ENCODE measurements at regions not wholly inside any gene's neighbourhood (a gene's known extent, or its start where the extent isn't known, plus 50 kb on each side); places are given as distances from the start of the nearest gene placed in this dataset.

- H3K9ac ChIP-seq (ENCODE audit: low read depth, low read length, poor library complexity), result no peak overlapping the region
- H2BK120ac ChIP-seq (ENCODE audit: low read depth, low read length), result no peak overlapping the region
- no CpG with 5 or more reads among the region's 3 CpGs for WGBS, 2 donors (ENCODE audit: extremely low coverage in 2 of 2, insufficient read length in 2 of 2, insufficient replicate concordance in 1 of 2)
Measured at GRCh38 chr10:6815346-6815745, 235.3 kb upstream of the PRKCQ start.

GRCh38 chr10:6813856-6814255 lies 233.8 kb upstream of the PRKCQ start:
- H3K27ac ChIP-seq (replicated peaks; ENCODE audit: low read length), result no peak overlapping the region
- H3K4me3 ChIP-seq (ENCODE audit: low read length in 2 of 2), result no peak overlapping the region
- H2BK12ac ChIP-seq (ENCODE audit: low read length), result no peak overlapping the region
- no peaks in the 10 kb centered on the region for H3K79me1 ChIP-seq (ENCODE audit: low read depth, low read length)
- H2BK15ac ChIP-seq (ENCODE audit: low read length), result no peak overlapping the region
- no peak overlapping the region for H2BK120ac ChIP-seq (ENCODE audit: low read depth, low read length)
- no peak overlapping the region for H2BK5ac ChIP-seq (ENCODE audit: low read length)
- H3K27me3 ChIP-seq (ENCODE audit: control insufficient read depth in 3 of 3, insufficient read depth in 3 of 3, low read depth in 1 of 3, low read length in 3 of 3), result no peaks in the 10 kb centered on the region
- H3K9ac ChIP-seq (ENCODE audit: low read depth, low read length, poor library complexity), result no peak overlapping the region
- H3K14ac ChIP-seq (ENCODE audit: low read length), result no peak overlapping the region
- no CpG with 5 or more reads among the region's 2 CpGs for WGBS, 2 donors (ENCODE audit: extremely low coverage in 2 of 2, insufficient read length in 2 of 2, insufficient replicate concordance in 1 of 2)
- H3K36me3 ChIP-seq (replicated peaks in 1 of 2; ENCODE audit: control insufficient read depth in 2 of 2, insufficient read depth in 2 of 2, low read length in 2 of 2), result no peaks in the 10 kb centered on the region
- H3K9me3 ChIP-seq (replicated peaks in 1 of 2; ENCODE audit: control insufficient read depth in 2 of 2, insufficient read depth in 1 of 2, low read depth in 1 of 2, low read length in 2 of 2), result no peaks in the 10 kb centered on the region
- H2AK5ac ChIP-seq (ENCODE audit: low read depth, low read length), result no peak overlapping the region
- no peak overlapping the region for H2AFZ ChIP-seq (ENCODE audit: low read length)
- H3K18ac ChIP-seq (ENCODE audit: low read length), result no peak overlapping the region
- no peak overlapping the region for H4K91ac ChIP-seq (ENCODE audit: low read depth, low read length, poor library complexity)
- no peak overlapping the region for H3K4me2 ChIP-seq (ENCODE audit: insufficient read depth, low read length, poor library complexity, severe bottlenecking)
- no peak for DNase-seq (ENCODE audit: low spot score)
- H3K4ac ChIP-seq (ENCODE audit: low read length), result no peak overlapping the region
- H3K23ac ChIP-seq (ENCODE audit: low read depth, low read length, poor library complexity), result no peak overlapping the region
- H3K4me1 ChIP-seq (ENCODE audit: control insufficient read depth in 2 of 2, insufficient read depth in 1 of 2, low read depth in 1 of 2, low read length in 2 of 2), result no peaks in the 10 kb centered on the region
- no peak overlapping the region for H4K8ac ChIP-seq (ENCODE audit: low read depth, low read length)

More at GRCh38 chr10:6815346-6815745, 235.3 kb upstream of the PRKCQ start:
- Histone ChIP-seq H3K9me3 (replicated peaks in 1 of 2; ENCODE audit: control insufficient read depth in 2 of 2, insufficient read depth in 1 of 2, low read depth in 1 of 2, low read length in 2 of 2) (no peaks in the 10 kb centered on the region), H4K91ac (ENCODE audit: low read depth, low read length, poor library complexity) (no peak overlapping the region), H3K23ac (ENCODE audit: low read depth, low read length, poor library complexity) (no peak overlapping the region), H3K4ac (ENCODE audit: low read length) (no peak overlapping the region), H4K8ac (ENCODE audit: low read depth, low read length) (no peak overlapping the region), H3K14ac (ENCODE audit: low read length) (no peak overlapping the region), H2BK5ac (ENCODE audit: low read length) (no peak overlapping the region), H3K4me3 (ENCODE audit: low read length in 2 of 2) (no peak overlapping the region), H3K79me1 (ENCODE audit: low read depth, low read length) (no peaks in the 10 kb centered on the region), H3K4me2 (ENCODE audit: insufficient read depth, low read length, poor library complexity, severe bottlenecking) (no peak overlapping the region), H3K27me3 (ENCODE audit: control insufficient read depth in 3 of 3, insufficient read depth in 3 of 3, low read depth in 1 of 3, low read length in 3 of 3) (no peaks in the 10 kb centered on the region), H2BK12ac (ENCODE audit: low read length) (no peak overlapping the region), H2BK15ac (ENCODE audit: low read length) (no peak overlapping the region), H2AFZ (ENCODE audit: low read length) (no peak overlapping the region), H3K18ac (ENCODE audit: low read length) (no peak overlapping the region), H3K4me1 (ENCODE audit: control insufficient read depth in 2 of 2, insufficient read depth in 1 of 2, low read depth in 1 of 2, low read length in 2 of 2) (no peaks in the 10 kb centered on the region), H2AK5ac (ENCODE audit: low read depth, low read length) (no peak overlapping the region), H3K27ac (replicated peaks; ENCODE audit: low read length) (no peak overlapping the region), H3K36me3 (replicated peaks in 1 of 2; ENCODE audit: control insufficient read depth in 2 of 2, insufficient read depth in 2 of 2, low read length in 2 of 2) (no peaks in the 10 kb centered on the region)
- DNase-seq (ENCODE audit: low spot score), result no peak

- H2BK15ac ChIP-seq (ENCODE audit: low read length), result no peak overlapping the region
- H3K4me2 ChIP-seq (ENCODE audit: insufficient read depth, low read length, poor library complexity, severe bottlenecking), result no peak overlapping the region
- DNase-seq (ENCODE audit: low spot score), result no peak
- H2BK120ac ChIP-seq (ENCODE audit: low read depth, low read length), result no peak overlapping the region
- no peaks in the 10 kb centered on the region for H3K27me3 ChIP-seq (ENCODE audit: control insufficient read depth in 3 of 3, insufficient read depth in 3 of 3, low read depth in 1 of 3, low read length in 3 of 3)
- H2BK12ac ChIP-seq (ENCODE audit: low read length), result no peak overlapping the region
- H3K79me1 ChIP-seq (ENCODE audit: low read depth, low read length), result no peaks in the 10 kb centered on the region
- no peak overlapping the region for H4K91ac ChIP-seq (ENCODE audit: low read depth, low read length, poor library complexity)
- no peaks in the 10 kb centered on the region for H3K4me1 ChIP-seq (ENCODE audit: control insufficient read depth in 2 of 2, insufficient read depth in 1 of 2, low read depth in 1 of 2, low read length in 2 of 2)
- H3K27ac ChIP-seq (replicated peaks; ENCODE audit: low read length), result no peak overlapping the region
- H3K23ac ChIP-seq (ENCODE audit: low read depth, low read length, poor library complexity), result no peak overlapping the region
- no CpG with 5 or more reads among the region's 3 CpGs for WGBS, 2 donors (ENCODE audit: extremely low coverage in 2 of 2, insufficient read length in 2 of 2, insufficient replicate concordance in 1 of 2)
- H2AK5ac ChIP-seq (ENCODE audit: low read depth, low read length), result no peak overlapping the region
- H3K9ac ChIP-seq (ENCODE audit: low read depth, low read length, poor library complexity), result no peak overlapping the region
- H3K36me3 ChIP-seq (replicated peaks in 1 of 2; ENCODE audit: control insufficient read depth in 2 of 2, insufficient read depth in 2 of 2, low read length in 2 of 2), result no peaks in the 10 kb centered on the region
- H4K8ac ChIP-seq (ENCODE audit: low read depth, low read length), result no peak overlapping the region
- no peak overlapping the region for H3K14ac ChIP-seq (ENCODE audit: low read length)
- H2AFZ ChIP-seq (ENCODE audit: low read length), result no peak overlapping the region
- H3K4me3 ChIP-seq (ENCODE audit: low read length in 2 of 2), result no peak overlapping the region
- no peaks in the 10 kb centered on the region for H3K9me3 ChIP-seq (replicated peaks in 1 of 2; ENCODE audit: control insufficient read depth in 2 of 2, insufficient read depth in 1 of 2, low read depth in 1 of 2, low read length in 2 of 2)
- H2BK5ac ChIP-seq (ENCODE audit: low read length), result no peak overlapping the region
- H3K18ac ChIP-seq (ENCODE audit: low read length), result no peak overlapping the region
- no peak overlapping the region for H3K4ac ChIP-seq (ENCODE audit: low read length)
Measured at GRCh38 chr10:6813306-6813705, 233.2 kb upstream of the PRKCQ start.

GRCh38 chr10:6811153-6811552 lies 231.1 kb upstream of the PRKCQ start:
- H2BK5ac ChIP-seq (ENCODE audit: low read length), result no peak overlapping the region
- H3K9ac ChIP-seq (ENCODE audit: low read depth, low read length, poor library complexity), result no peak overlapping the region
- no peak overlapping the region for H2AFZ ChIP-seq (ENCODE audit: low read length)
- no peaks in the 10 kb centered on the region for H3K79me1 ChIP-seq (ENCODE audit: low read depth, low read length)
- no peaks in the 10 kb centered on the region for H3K4me1 ChIP-seq (ENCODE audit: control insufficient read depth in 2 of 2, insufficient read depth in 1 of 2, low read depth in 1 of 2, low read length in 2 of 2)
- H2BK15ac ChIP-seq (ENCODE audit: low read length), result no peak overlapping the region
- H3K23ac ChIP-seq (ENCODE audit: low read depth, low read length, poor library complexity), result no peak overlapping the region
- no peak overlapping the region for H4K8ac ChIP-seq (ENCODE audit: low read depth, low read length)
- H3K4me2 ChIP-seq (ENCODE audit: insufficient read depth, low read length, poor library complexity, severe bottlenecking), result no peak overlapping the region
- no CpG with 5 or more reads among the region's 3 CpGs for WGBS, 2 donors (ENCODE audit: extremely low coverage in 2 of 2, insufficient read length in 2 of 2, insufficient replicate concordance in 1 of 2)
- H2BK12ac ChIP-seq (ENCODE audit: low read length), result no peak overlapping the region
- no peaks in the 10 kb centered on the region for H3K36me3 ChIP-seq (replicated peaks in 1 of 2; ENCODE audit: control insufficient read depth in 2 of 2, insufficient read depth in 2 of 2, low read length in 2 of 2)
- no peak for DNase-seq (ENCODE audit: low spot score)
- no peak overlapping the region for H3K4ac ChIP-seq (ENCODE audit: low read length)
- H3K9me3 ChIP-seq (replicated peaks in 1 of 2; ENCODE audit: control insufficient read depth in 2 of 2, insufficient read depth in 1 of 2, low read depth in 1 of 2, low read length in 2 of 2), result no peaks in the 10 kb centered on the region
- H3K18ac ChIP-seq (ENCODE audit: low read length), result no peak overlapping the region
- no peaks in the 10 kb centered on the region for H3K27me3 ChIP-seq (ENCODE audit: control insufficient read depth in 3 of 3, insufficient read depth in 3 of 3, low read depth in 1 of 3, low read length in 3 of 3)
- H3K14ac ChIP-seq (ENCODE audit: low read length), result no peak overlapping the region
- H2AK5ac ChIP-seq (ENCODE audit: low read depth, low read length), result no peak overlapping the region
- H4K91ac ChIP-seq (ENCODE audit: low read depth, low read length, poor library complexity), result no peak overlapping the region
- H3K27ac ChIP-seq (replicated peaks; ENCODE audit: low read length), result no peak overlapping the region
- H3K4me3 ChIP-seq (ENCODE audit: low read length in 2 of 2), result no peak overlapping the region
- H2BK120ac ChIP-seq (ENCODE audit: low read depth, low read length), result no peak overlapping the region

Data from neuronal stem cell (in vitro differentiated cells).